Neutrophil (primary cell): ENCODE measurements at regions not wholly inside any gene's neighbourhood (a gene's known extent, or its start where the extent isn't known, plus 50 kb on each side); places are given as distances from the start of the nearest gene placed in this dataset.

Source experiments
- H3K27ac ChIP-seq: fragments of 200-600 bp; sonication (generic); 2 replicates; pipeline ENCODE4 v1.5.1; 2016; ENCODE audit warnings: mild to moderate bottlenecking, moderate library complexity
- H3K27me3 ChIP-seq: fragments of 200-600 bp; sonication (generic); 2 replicates; pipeline ENCODE4 v1.6.0; 2016; ENCODE audit warnings: mild to moderate bottlenecking
- H3K36me3 ChIP-seq: fragments of 200-600 bp; sonication (generic); 2 replicates; pipeline ENCODE4 v1.5.1; 2017
- H3K4me1 ChIP-seq, 2 experiments: fragments of 200-600 bp in 1 of 2; sonication (generic) in 1 of 2; 1 replicate in 1 of 2; 2 replicates in 1 of 2; pipeline versions ENCODE4 v1.5.1 to v1.6.1; 2013 to 2016; ENCODE audit warnings: low read depth in 1 of 2, low read length in 1 of 2, mild to moderate bottlenecking in 1 of 2, moderate library complexity in 1 of 2; ENCODE audit not compliant: control insufficient read depth in 1 of 2, insufficient read depth in 1 of 2
- H3K4me3 ChIP-seq, 2 experiments: fragments of 200-600 bp in 1 of 2; sonication (generic) in 1 of 2; 1 replicate in 1 of 2; 2 replicates in 1 of 2; pipeline ENCODE4 v1.5.1; 2013 to 2016; ENCODE audit warnings: low read depth in 1 of 2, low read length in 1 of 2, mild to moderate bottlenecking in 1 of 2, moderate library complexity in 1 of 2
- H3K9me3 ChIP-seq: fragments of 200-600 bp; sonication (generic); 2 replicates; pipeline ENCODE4 v1.5.1; 2016
- TF ChIP-seq, protein P1 (sequence below): fragments of 200-600 bp; sonication (generic); IDR thresholded peaks from 2 replicates; pipeline ENCODE4 v1.5.1; 2016; ENCODE audit warnings: antibody characterized with exemption

DNA sequence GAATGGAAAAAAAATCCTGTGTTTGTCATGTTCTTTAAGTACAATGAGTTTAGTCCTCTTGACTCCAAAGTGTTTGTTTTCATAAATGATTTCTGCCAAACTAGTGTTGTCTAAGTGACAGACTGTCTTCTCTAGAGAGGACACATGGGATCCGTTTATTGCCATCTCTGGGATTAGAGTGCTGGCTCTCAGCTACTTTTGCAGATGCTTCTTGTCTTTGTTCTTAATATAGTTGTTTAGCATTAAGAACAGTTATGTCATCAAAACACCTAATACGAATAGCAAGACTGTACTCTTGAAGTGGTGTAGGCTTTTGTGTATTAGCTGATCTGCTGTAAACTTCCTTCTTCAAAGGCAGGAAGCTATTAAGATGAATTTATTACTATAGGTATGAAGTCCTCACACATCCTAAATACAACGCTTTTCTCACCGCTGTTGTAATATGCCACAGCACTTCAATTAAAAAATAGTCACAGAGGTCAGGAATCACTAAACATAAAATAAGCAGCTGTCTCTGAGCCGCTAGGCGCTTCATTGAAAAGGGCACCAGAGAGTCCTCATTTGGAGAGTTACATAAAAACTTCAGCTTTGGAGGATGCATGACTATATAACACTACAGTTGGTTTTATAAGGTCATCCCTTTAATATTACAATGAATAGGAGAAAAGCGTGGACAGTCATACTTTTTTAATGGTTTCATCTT lies 128.3 kb upstream of the ZNF385D start:
- Histone ChIP-seq H3K4me1 (no peaks in the 10 kb centered on the region), H3K4me3 (no peak overlapping the region), H3K27me3 (no peaks in the 10 kb centered on the region), H3K36me3 (no peaks in the 10 kb centered on the region), H3K9me3 (no peaks in the 10 kb centered on the region), H3K27ac (no peak overlapping the region)
- TF ChIP-seq, protein P1, sequence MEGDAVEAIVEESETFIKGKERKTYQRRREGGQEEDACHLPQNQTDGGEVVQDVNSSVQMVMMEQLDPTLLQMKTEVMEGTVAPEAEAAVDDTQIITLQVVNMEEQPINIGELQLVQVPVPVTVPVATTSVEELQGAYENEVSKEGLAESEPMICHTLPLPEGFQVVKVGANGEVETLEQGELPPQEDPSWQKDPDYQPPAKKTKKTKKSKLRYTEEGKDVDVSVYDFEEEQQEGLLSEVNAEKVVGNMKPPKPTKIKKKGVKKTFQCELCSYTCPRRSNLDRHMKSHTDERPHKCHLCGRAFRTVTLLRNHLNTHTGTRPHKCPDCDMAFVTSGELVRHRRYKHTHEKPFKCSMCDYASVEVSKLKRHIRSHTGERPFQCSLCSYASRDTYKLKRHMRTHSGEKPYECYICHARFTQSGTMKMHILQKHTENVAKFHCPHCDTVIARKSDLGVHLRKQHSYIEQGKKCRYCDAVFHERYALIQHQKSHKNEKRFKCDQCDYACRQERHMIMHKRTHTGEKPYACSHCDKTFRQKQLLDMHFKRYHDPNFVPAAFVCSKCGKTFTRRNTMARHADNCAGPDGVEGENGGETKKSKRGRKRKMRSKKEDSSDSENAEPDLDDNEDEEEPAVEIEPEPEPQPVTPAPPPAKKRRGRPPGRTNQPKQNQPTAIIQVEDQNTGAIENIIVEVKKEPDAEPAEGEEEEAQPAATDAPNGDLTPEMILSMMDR: no peak

DNA sequence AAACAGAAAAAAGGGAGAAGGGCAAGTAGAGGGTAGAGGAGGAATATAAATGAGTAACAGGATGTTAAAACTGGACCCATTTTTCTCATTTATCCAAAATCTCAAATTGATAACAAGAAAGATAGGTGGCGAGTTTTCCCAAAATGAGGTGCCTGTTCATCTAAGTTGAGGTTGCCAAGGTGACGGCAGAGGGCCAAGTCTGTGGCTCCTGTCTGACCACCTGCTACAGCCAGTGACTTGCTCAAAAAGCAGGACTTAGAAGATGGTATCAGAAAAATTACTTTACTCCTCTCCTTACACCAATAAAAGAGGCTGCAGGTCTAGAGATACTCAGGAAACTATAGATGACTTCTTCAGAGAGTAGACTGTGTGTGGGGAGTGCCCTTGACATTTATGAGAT lies 137.6 kb upstream of the ZNF385D start:
- Histone ChIP-seq H3K27me3 (no peaks in the 10 kb centered on the region), H3K4me3 (no peak overlapping the region), H3K27ac (no peak overlapping the region), H3K4me1 (no peaks in the 10 kb centered on the region), H3K9me3 (no peaks in the 10 kb centered on the region), H3K36me3 (no peaks in the 10 kb centered on the region)
- TF ChIP-seq, protein P1: no peak

DNA sequence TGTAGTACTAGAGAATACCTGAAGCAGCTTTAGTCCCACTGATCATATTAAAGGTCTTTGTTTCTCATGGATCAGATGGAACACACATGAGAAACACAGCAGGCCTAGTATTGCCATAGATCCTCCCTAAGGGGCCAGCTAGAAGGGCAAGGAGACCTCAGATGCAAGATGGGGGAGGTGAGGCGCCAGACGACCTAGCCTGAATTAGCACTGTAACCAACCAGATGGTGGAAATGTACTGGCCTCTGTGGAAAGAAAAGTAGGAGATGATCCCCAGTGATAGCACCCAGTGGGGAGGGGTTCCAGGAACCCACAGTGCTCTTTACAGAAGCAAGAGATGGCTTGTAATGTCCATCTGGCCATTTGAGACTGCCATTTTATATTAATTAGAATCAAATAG lies 138.2 kb upstream of the ZNF385D start:
- TF ChIP-seq, protein P1: no peak
- Histone ChIP-seq H3K36me3 (no peaks in the 10 kb centered on the region), H3K27ac (no peak overlapping the region), H3K9me3 (no peaks in the 10 kb centered on the region), H3K4me1 (no peaks in the 10 kb centered on the region), H3K4me3 (no peak overlapping the region), H3K27me3 (no peaks in the 10 kb centered on the region)

DNA sequence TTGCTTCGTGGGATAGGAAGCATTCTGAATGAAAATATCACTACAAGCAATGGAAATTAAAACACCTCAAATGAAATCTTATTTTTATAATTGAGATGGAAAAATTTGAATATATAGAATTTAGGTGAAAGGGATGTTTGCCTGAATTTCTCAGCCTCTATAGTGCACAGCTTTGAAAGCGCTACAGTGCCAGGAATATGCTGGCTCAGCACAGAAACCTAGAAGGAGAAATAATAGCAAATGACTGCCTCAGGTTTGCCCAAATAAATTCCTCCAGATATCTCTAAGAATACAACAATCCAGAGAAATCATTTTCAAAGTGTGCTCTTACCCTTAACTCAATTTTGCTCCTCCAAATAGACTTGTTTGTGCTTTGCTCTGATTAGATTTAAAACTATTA lies 141.1 kb upstream of the ZNF385D start:
- H3K4me1 ChIP-seq: no peaks in the 10 kb centered on the region

DNA sequence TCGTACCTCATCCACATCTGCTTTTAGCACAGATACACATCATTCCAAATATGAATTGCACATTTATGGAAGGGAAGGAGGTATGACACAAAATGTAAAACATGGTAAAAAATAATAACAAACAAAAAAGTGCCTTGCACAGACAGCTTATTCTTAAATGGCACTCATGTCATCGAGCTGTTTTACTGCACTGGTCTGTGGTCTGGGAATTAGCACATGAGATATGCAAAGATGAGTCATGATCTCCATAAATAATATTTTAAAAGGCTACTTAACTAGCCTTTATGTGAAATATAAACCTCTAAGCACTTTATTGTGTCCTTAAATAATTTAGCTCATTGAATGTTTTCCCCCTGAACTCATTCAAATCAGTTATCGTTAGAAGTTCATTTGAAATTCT lies 142.2 kb upstream of the ZNF385D start:
- Histone ChIP-seq H3K9me3 (no peaks in the 10 kb centered on the region), H3K27ac (no peak overlapping the region), H3K27me3 (no peaks in the 10 kb centered on the region), H3K4me1 (no peaks in the 10 kb centered on the region), H3K4me3 (no peak overlapping the region), H3K36me3 (no peaks in the 10 kb centered on the region)
- TF ChIP-seq, protein P1: no peak

More for the DNA sequence above, 141.1 kb upstream of the ZNF385D start:
- no peak overlapping the region for H3K4me3 ChIP-seq
- TF ChIP-seq, protein P1: no peak
- H3K9me3 ChIP-seq: no peaks in the 10 kb centered on the region
- H3K36me3 ChIP-seq: no peaks in the 10 kb centered on the region
- no peaks in the 10 kb centered on the region for H3K27me3 ChIP-seq
- no peak overlapping the region for H3K27ac ChIP-seq
